Endothelial cell (in vitro differentiated cells): ENCODE measurements at regions not wholly inside any gene's neighbourhood (a gene's known extent, or its start where the extent isn't known, plus 50 kb on each side); places are given as distances from the start of the nearest gene placed in this dataset.

Experiments
- DNase-seq: peaks from one replicate; pipeline ENCODE4 v3.0.0; 2021; ENCODE audit warnings: low spot score
- H3K27ac Mint-ChIP-seq: one replicate; pipeline ENCODE4 v1.8.0; 2021; ENCODE audit warnings: mixed read lengths, inconsistent platforms; ENCODE audit not compliant: unreplicated experiment
- H3K27me3 Mint-ChIP-seq: one replicate; pipeline ENCODE4 v1.8.0; 2021; ENCODE audit warnings: mild to moderate bottlenecking, moderate library complexity, mixed read lengths, inconsistent platforms; ENCODE audit not compliant: unreplicated experiment
- H3K36me3 Mint-ChIP-seq: one replicate; pipeline ENCODE4 v1.8.0; 2021; ENCODE audit warnings: mild to moderate bottlenecking, low read depth, mixed read lengths, inconsistent platforms; ENCODE audit not compliant: unreplicated experiment
- H3K4me1 Mint-ChIP-seq: one replicate; pipeline ENCODE4 v1.8.0; 2021; ENCODE audit warnings: mild to moderate bottlenecking, mixed read lengths, inconsistent platforms; ENCODE audit not compliant: unreplicated experiment
- H3K4me3 Mint-ChIP-seq: one replicate; pipeline ENCODE4 v1.8.0; 2021; ENCODE audit warnings: mild to moderate bottlenecking, mixed read lengths, inconsistent platforms; ENCODE audit not compliant: unreplicated experiment
- H3K9me3 Mint-ChIP-seq: one replicate; pipeline ENCODE4 v1.8.0; 2021; ENCODE audit warnings: mixed read lengths, inconsistent platforms; ENCODE audit not compliant: unreplicated experiment
- CTCF ChIP-seq: fragments of 200-600 bp; sonication (generic); IDR thresholded peaks from one replicate; pipeline ENCODE4 v1.5.0; 2021; ENCODE audit warnings: antibody characterized with exemption; ENCODE audit not compliant: unreplicated experiment

- no peak for DNase-seq
- no peaks in the 10 kb centered on the region for H3K27me3 Mint-ChIP-seq
- no peaks in the 10 kb centered on the region for H3K4me1 Mint-ChIP-seq
- H3K36me3 Mint-ChIP-seq = peaks cover 4% of the 10 kb centered on the region
- H3K27ac Mint-ChIP-seq = no peak overlapping the region
- H3K9me3 Mint-ChIP-seq = no peaks in the 10 kb centered on the region
- no peak overlapping the region for H3K4me3 Mint-ChIP-seq
- no peak for TF ChIP-seq CTCF
Measured at GRCh38 chr6:77362055-77362454, 101.2 kb downstream of the HTR1B start.

DNA sequence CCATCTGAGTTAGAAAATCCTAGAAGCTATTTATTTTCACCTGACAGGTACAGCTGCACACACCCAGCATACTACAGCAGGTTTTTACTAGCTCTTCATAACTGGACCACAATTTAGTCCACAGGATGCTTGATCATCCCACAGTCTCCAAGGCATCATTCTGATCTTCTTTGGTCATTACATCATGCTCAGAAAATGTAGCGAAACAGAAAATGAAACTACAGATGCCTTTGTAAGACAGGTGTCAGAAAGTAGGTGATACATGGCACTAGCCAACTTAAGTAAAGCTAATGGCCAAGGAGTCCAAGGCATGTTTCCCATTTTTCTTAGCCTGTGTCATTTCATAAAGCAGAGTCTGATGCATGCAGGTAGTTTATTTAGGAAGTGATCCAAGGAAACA is 102.3 kb downstream of the HTR1B start:
- Mint-ChIP-seq H3K9me3 (no peaks in the 10 kb centered on the region), H3K4me1 (no peaks in the 10 kb centered on the region), H3K27ac (no peak overlapping the region), H3K27me3 (no peaks in the 10 kb centered on the region), H3K4me3 (no peak overlapping the region), H3K36me3 (peaks cover 4% of the 10 kb centered on the region)
- TF ChIP-seq CTCF = no peak
- DNase-seq = no peak

DNA sequence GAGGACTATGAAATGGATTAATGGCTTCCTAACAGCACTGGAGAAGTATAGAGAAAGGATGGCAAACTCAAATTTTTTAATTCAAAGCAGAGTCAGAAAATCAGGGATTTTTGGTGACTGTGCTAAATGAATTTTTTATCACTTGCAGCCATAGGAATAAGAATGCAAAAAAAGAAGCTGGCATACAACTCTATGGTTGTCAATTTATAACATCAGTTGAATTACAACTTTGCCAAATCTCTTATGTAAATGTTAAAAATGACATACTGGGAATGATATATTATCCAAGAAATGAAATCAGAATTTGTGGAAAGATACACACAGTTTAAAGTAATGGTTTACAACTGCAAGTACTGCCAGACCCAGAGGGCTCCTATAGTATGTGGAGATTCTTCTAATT is 106.5 kb downstream of the HTR1B start:
- Mint-ChIP-seq H3K4me1 (no peaks in the 10 kb centered on the region), H3K36me3 (no peaks in the 10 kb centered on the region), H3K9me3 (no peaks in the 10 kb centered on the region), H3K4me3 (no peak overlapping the region), H3K27me3 (no peaks in the 10 kb centered on the region), H3K27ac (no peak overlapping the region)
- DNase-seq = no peak
- TF ChIP-seq CTCF = no peak

DNA sequence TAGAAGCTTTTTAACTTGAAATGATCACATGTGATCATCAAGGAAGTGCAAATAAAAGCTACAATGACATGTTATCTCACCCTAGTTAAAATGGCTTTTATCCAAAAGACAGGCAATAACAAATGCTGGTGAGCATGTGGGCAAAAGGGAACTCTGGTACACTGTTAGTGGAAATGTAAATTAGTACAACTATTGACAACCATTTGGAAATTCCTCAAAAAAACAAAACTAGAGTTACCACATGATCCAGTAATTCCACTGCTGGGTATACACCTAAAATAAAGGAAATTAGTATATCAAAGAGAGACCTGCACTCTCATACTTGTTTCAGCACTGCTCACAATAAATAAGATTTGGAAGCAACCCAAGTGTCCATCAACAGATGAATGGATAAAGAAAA is 108.7 kb downstream of the HTR1B start:
- Mint-ChIP-seq H3K4me1 (no peaks in the 10 kb centered on the region), H3K27me3 (no peaks in the 10 kb centered on the region), H3K27ac (no peak overlapping the region), H3K4me3 (no peak overlapping the region), H3K9me3 (no peaks in the 10 kb centered on the region), H3K36me3 (no peaks in the 10 kb centered on the region)
- TF ChIP-seq CTCF = no peak
- no peak for DNase-seq

GRCh38 chr6:77353129-77353528 is 110.2 kb downstream of the HTR1B start:
- no peak for DNase-seq
- Mint-ChIP-seq H3K4me1 (no peaks in the 10 kb centered on the region), H3K36me3 (no peaks in the 10 kb centered on the region), H3K9me3 (no peaks in the 10 kb centered on the region), H3K4me3 (no peak overlapping the region), H3K27me3 (no peaks in the 10 kb centered on the region), H3K27ac (no peak overlapping the region)
- TF ChIP-seq CTCF = no peak
